ENCODE measurements at regions not wholly inside any gene's neighbourhood (a gene's known extent, or its start where the extent isn't known, plus 50 kb on each side); places are given as distances from the start of the nearest gene placed in this dataset.

GRCh38 chr3:46120983-46121382, 87.1 kb downstream of the CCR1 start:
- no peak overlapping the region for H3K27ac ChIP-seq
- no peak for DNase-seq
- H3K36me3 ChIP-seq, result no peaks in the 10 kb centered on the region
- H3K4me1 ChIP-seq, result no peaks in the 10 kb centered on the region
- no peaks in the 10 kb centered on the region for H3K27me3 ChIP-seq
- no peaks in the 10 kb centered on the region for H3K9me3 ChIP-seq
- H3K4me3 ChIP-seq, result no peak overlapping the region
- TF ChIP-seq POLR2A (IDR thresholded peaks at IDR 0.05), result no peak
- TF ChIP-seq, protein P1, sequence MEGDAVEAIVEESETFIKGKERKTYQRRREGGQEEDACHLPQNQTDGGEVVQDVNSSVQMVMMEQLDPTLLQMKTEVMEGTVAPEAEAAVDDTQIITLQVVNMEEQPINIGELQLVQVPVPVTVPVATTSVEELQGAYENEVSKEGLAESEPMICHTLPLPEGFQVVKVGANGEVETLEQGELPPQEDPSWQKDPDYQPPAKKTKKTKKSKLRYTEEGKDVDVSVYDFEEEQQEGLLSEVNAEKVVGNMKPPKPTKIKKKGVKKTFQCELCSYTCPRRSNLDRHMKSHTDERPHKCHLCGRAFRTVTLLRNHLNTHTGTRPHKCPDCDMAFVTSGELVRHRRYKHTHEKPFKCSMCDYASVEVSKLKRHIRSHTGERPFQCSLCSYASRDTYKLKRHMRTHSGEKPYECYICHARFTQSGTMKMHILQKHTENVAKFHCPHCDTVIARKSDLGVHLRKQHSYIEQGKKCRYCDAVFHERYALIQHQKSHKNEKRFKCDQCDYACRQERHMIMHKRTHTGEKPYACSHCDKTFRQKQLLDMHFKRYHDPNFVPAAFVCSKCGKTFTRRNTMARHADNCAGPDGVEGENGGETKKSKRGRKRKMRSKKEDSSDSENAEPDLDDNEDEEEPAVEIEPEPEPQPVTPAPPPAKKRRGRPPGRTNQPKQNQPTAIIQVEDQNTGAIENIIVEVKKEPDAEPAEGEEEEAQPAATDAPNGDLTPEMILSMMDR (IDR thresholded peaks at IDR 0.05), result no peak

DNA sequence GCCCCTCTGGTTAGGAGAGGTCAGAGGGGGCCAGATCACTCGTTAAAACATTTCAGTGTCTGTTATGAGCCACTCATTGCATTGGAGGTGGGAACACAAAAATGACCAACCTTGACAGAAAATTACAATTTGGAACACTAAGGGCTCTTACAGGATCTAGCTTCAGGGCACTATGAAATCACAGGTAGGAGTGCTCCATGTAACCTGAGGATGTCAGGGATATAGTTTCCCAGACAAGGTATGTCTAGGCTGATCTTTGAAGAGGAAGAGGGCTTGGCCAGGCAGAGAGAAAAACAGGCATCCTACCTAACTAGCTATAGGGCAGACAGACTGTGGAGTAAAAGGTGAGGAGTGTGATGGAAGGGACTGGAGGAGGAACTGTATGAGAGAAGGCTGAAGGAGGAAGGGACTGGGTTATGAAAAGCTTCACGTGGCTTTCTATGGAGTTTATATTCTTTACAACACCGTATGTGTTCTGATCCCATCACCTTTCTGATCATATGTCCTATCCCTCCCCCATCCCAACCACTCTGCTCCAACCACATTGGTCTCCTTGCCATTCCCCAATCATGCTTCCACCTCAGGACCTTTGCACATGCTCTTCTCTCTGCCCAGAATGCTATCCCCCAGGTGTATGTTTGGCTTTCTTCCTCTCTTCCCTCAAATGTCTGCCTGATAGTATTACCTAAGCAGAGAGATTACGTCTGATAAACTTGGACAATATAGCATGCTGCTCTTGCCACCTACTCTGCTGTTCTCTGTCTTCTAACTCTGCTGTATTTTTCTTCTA, 88.2 kb downstream of the CCR1 start:
- TF ChIP-seq, protein P1 (IDR thresholded peaks at IDR 0.05), result no peak
- no peak for TF ChIP-seq POLR2A (IDR thresholded peaks at IDR 0.05)
- H3K36me3 ChIP-seq, result no peaks in the 10 kb centered on the region

DNA sequence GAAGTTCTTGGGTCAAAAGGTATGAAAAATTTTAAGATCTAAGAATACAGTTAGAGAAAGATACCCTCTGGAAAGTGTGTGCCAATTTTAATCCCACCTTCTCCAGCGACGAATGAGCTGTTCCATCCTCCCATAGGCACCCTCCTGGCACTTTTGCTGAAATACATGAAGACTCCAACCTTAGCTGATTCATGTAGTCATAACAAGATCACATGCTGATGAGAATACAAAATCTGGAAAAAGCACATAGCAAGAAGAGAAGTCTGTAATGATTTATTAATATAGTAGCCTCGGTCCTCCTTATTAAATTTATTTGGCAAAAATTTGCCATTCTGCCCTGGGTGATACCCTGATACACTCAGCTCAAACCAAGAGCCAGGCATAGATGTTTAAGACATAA, 88.9 kb downstream of the CCR1 start:
- no peak overlapping the region for H3K4me3 ChIP-seq
- TF ChIP-seq, protein P1 (IDR thresholded peaks at IDR 0.05), result no peak
- no peak for TF ChIP-seq POLR2A (IDR thresholded peaks at IDR 0.05)
- no peaks in the 10 kb centered on the region for H3K27me3 ChIP-seq
- no peaks in the 10 kb centered on the region for H3K9me3 ChIP-seq
- no peaks in the 10 kb centered on the region for H3K36me3 ChIP-seq
- H3K4me1 ChIP-seq, result no peaks in the 10 kb centered on the region
- H3K27ac ChIP-seq, result no peak overlapping the region
- no peak for DNase-seq

More for the DNA sequence above, 88.2 kb downstream of the CCR1 start:
- Histone ChIP-seq H3K4me1 (no peaks in the 10 kb centered on the region), H3K27me3 (no peaks in the 10 kb centered on the region), H3K4me3 (no peak overlapping the region), H3K9me3 (no peaks in the 10 kb centered on the region), H3K27ac (no peak overlapping the region)
- DNase-seq, result no peak

- no peak for TF ChIP-seq POLR2A (IDR thresholded peaks at IDR 0.05)
- TF ChIP-seq, protein P1 (IDR thresholded peaks at IDR 0.05), result no peak
- no peak for DNase-seq
- H3K27ac ChIP-seq, result no peak overlapping the region
These were observed 89.7 kb upstream of the XCR1 start for GRCh38 chr3:46116996-46117395.

DNA sequence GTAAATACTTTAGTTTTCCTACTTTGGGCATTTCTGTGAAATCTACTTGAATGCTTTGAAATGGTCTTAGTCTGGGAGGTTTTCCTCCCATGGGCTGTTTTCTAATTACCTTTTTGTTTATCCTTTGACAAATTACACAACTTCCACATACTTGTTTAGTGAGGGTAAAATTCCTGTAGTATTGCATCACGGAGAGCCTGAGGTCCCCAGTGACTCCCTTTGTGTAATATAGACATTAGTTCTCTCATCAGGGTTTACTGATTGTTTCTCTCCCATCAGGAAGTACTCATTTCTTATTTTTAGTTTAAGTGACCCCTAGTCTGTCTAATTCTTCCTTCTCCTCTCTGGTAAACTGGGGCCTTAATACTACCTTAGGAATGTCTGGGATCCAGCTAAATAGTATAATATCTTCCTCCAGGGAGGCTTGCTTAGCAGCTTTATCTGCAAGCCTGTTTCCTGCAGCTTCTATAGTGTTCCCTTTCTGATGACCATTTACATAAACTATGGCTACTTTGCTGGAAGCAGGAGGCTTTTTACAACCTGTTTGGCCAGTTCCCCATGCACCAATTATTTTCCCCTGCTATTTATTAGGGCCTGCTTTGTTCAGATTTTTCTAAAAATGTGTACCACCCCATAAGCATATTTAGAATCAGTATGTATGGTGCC, 87.2 kb upstream of the XCR1 start:
- Histone ChIP-seq H3K36me3 (no peaks in the 10 kb centered on the region), H3K4me1 (peaks cover 0 to 8% (median 0%) of the 10 kb centered on the region in 4 donors), H3K27me3 (no peaks in the 10 kb centered on the region), H3K9me3 (no peaks in the 10 kb centered on the region), H3K4me3 (no peak overlapping the region), H3K27ac (peak overlapping the region in 1 of 4 donors; percentile 16)
- TF ChIP-seq, protein P1 (IDR thresholded peaks at IDR 0.05), result no peak
- no peak for TF ChIP-seq POLR2A (IDR thresholded peaks at IDR 0.05)
- no peak for DNase-seq

More at GRCh38 chr3:46116996-46117395, 89.7 kb upstream of the XCR1 start:
- no peak overlapping the region for H3K4me3 ChIP-seq
- H3K36me3 ChIP-seq, result no peaks in the 10 kb centered on the region
- no peaks in the 10 kb centered on the region for H3K4me1 ChIP-seq
- no peaks in the 10 kb centered on the region for H3K9me3 ChIP-seq
- H3K27me3 ChIP-seq, result no peaks in the 10 kb centered on the region
